Calu3 (cell line): ENCODE measurements at regions not wholly inside any gene's neighbourhood (a gene's known extent, or its start where the extent isn't known, plus 50 kb on each side); places are given as distances from the start of the nearest gene placed in this dataset.
"Not testable (repeated sequence)": the region's sequence is repeated elsewhere in the genome, so short reads cannot be mapped to it uniquely, and the experiment has no call there.

Source experiments
- BruUV-seq: library from RNA; stranded (reverse); fragments of 400-500 nt; replicated peaks from 2 replicates; lab custom pipeline; 2021; lab: Mats Ljungman, UMichigan
- CTCF ChIA-PET: fragments of 300-600 bp; sonication (Branson Sonifier 250); formaldehyde crosslinking; loops from one replicate; lab custom pipeline; 2022; ENCODE audit warnings: antibody characterized with exemption; lab: Charles Lee
- DNase-seq: peaks from one replicate; pipeline ENCODE4 v3.0.0; 2022
- H3K27ac Mint-ChIP-seq: one replicate; pipeline ENCODE4 v1.8.0; 2022; ENCODE audit warnings: mixed read lengths; ENCODE audit not compliant: unreplicated experiment
- H3K27me3 Mint-ChIP-seq: one replicate; pipeline ENCODE4 v1.8.0; 2022; ENCODE audit warnings: mixed read lengths; ENCODE audit not compliant: unreplicated experiment
- H3K36me3 Mint-ChIP-seq: one replicate; pipeline ENCODE4 v1.8.0; 2022; ENCODE audit warnings: mild to moderate bottlenecking, moderate library complexity, mixed read lengths; ENCODE audit not compliant: insufficient read depth, unreplicated experiment
- H3K4me1 Mint-ChIP-seq: one replicate; pipeline ENCODE4 v1.8.0; 2022; ENCODE audit warnings: mild to moderate bottlenecking, low read depth, mixed read lengths; ENCODE audit not compliant: unreplicated experiment
- H3K4me3 Mint-ChIP-seq: one replicate; pipeline ENCODE4 v1.8.0; 2022; ENCODE audit warnings: mild to moderate bottlenecking, low read depth, moderate library complexity, mixed read lengths; ENCODE audit not compliant: unreplicated experiment
- H3K9me3 Mint-ChIP-seq: one replicate; pipeline ENCODE4 v1.8.0; 2022; ENCODE audit warnings: low read depth, mixed read lengths; ENCODE audit not compliant: unreplicated experiment
- CTCF ChIP-seq: fragments of 200-600 bp; IDR thresholded peaks from one replicate; pipeline ENCODE4 v1.8.0; 2022; ENCODE audit warnings: antibody characterized with exemption; ENCODE audit not compliant: unreplicated experiment
- intact Hi-C: fragments of 100-400 bp; cut with micrococcal nuclease; formaldehyde crosslinking; loops from one replicate; pipeline ENCODE4 v1.10.0; 2022; ENCODE audit not compliant: unreplicated experiment

GRCh38 chr3:56954125-56954524 is 106.3 kb upstream of the SPATA12 start:
- no peak for DNase-seq
- H3K36me3 Mint-ChIP-seq: no peaks in the 10 kb centered on the region
- no TSS peak for BruUV-seq
- H3K9me3 Mint-ChIP-seq: no peaks in the 10 kb centered on the region
- intact Hi-C loops: no loop called here
- CTCF ChIA-PET: no interaction called here
- no peak overlapping the region for H3K4me3 Mint-ChIP-seq
- H3K4me1 Mint-ChIP-seq: no peaks in the 10 kb centered on the region
- TF ChIP-seq CTCF: no peak
- no peak overlapping the region for H3K27ac Mint-ChIP-seq
- no peaks in the 10 kb centered on the region for H3K27me3 Mint-ChIP-seq

GRCh38 chr3:56952846-56953245 is 107.6 kb upstream of the SPATA12 start:
- TF ChIP-seq CTCF: no peak
- intact Hi-C loops: no loop called here
- no peaks in the 10 kb centered on the region for H3K36me3 Mint-ChIP-seq
- H3K4me3 Mint-ChIP-seq: no peak overlapping the region
- H3K27ac Mint-ChIP-seq: no peak overlapping the region
- no peak for DNase-seq
- no peaks in the 10 kb centered on the region for H3K27me3 Mint-ChIP-seq
- H3K4me1 Mint-ChIP-seq: no peaks in the 10 kb centered on the region
- CTCF ChIA-PET: no interaction called here
- BruUV-seq: no TSS peak
- no peaks in the 10 kb centered on the region for H3K9me3 Mint-ChIP-seq

- Mint-ChIP-seq H3K27me3 (no peaks in the 10 kb centered on the region), H3K27ac (no peak overlapping the region), H3K4me1 (no peaks in the 10 kb centered on the region), H3K9me3 (no peaks in the 10 kb centered on the region), H3K36me3 (no peaks in the 10 kb centered on the region), H3K4me3 (no peak overlapping the region)
- no TSS peak for BruUV-seq
- CTCF ChIA-PET: no interaction called here
- TF ChIP-seq CTCF: no peak
- intact Hi-C loops: no loop called here
- DNase-seq: no peak
These were observed 108.4 kb upstream of the SPATA12 start for GRCh38 chr3:56952061-56952460.

GRCh38 chr3:56951366-56951765 is 109.1 kb upstream of the SPATA12 start:
- Mint-ChIP-seq H3K27ac (no peak overlapping the region), H3K4me1 (no peaks in the 10 kb centered on the region), H3K4me3 (no peak overlapping the region), H3K9me3 (peaks cover under 1% of the 10 kb centered on the region), H3K36me3 (no peaks in the 10 kb centered on the region), H3K27me3 (no peaks in the 10 kb centered on the region)
- no peak for DNase-seq
- TF ChIP-seq CTCF: no peak
- intact Hi-C loops: no loop called here
- BruUV-seq: no TSS peak
- CTCF ChIA-PET: no interaction called here

- not testable (repeated sequence) for H3K9me3 Mint-ChIP-seq, H3K27me3 Mint-ChIP-seq
These were observed 115.1 kb upstream of the SPATA12 start for GRCh38 chr3:56945378-56945777.

More at GRCh38 chr3:56945378-56945777, 115.1 kb upstream of the SPATA12 start:
- H3K36me3 Mint-ChIP-seq, H3K27ac Mint-ChIP-seq, DNase-seq, H3K4me3 Mint-ChIP-seq, intact Hi-C loops, H3K4me1 Mint-ChIP-seq, CTCF ChIA-PET, BruUV-seq: not testable (repeated sequence)
